DLD1 (cell line): ENCODE measurements at regions not wholly inside any gene's neighbourhood (a gene's known extent, or its start where the extent isn't known, plus 50 kb on each side); places are given as distances from the start of the nearest gene placed in this dataset.

Source experiments
- in situ Hi-C: cut with HindIII; loops from 2 replicates; pipeline ENCODE4 v1.10.0; 2017; ENCODE audit warnings: low sequenced_read_pairs

DNA sequence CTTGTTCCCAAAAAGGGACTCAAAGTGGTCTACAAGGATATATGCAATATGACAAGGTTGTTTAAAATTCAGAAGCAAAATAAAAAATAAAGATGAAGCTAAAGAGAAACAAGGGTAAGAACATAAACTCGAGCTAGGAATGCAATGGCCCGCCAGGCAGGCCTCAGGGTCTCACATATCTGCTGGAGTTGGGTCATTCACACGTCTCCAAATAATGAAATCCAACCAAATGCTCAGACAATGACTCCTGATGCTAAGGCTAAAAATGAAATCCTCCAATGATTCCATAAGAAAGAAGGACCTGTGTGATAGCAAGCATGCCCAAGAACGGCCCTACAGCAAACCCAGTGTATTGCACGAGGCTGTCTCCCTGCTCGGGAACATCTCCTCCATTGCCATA lies 153.3 kb upstream of the ETS2 start:
- in situ Hi-C loops, result no loop called here

DNA sequence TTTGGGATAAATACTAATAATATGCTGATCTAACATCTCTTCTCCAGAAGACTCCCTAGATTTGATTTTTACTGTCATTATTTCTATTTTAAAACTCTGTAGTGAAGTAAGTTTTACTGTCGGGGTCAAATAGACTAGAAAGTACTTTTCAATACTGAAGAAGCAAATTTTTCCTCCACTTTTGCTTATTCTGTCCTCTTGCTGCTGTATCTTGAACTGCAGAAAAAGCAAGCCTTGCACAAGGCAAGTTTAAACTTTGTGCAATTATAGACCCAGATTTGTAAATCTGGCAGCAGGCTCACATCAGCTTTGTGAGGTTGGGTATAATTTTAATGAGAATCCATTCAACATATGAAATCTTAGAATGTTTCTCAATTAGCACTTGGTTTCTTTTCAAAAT lies 151.1 kb upstream of the ETS2 start:
- in situ Hi-C loops, result no loop called here

DNA sequence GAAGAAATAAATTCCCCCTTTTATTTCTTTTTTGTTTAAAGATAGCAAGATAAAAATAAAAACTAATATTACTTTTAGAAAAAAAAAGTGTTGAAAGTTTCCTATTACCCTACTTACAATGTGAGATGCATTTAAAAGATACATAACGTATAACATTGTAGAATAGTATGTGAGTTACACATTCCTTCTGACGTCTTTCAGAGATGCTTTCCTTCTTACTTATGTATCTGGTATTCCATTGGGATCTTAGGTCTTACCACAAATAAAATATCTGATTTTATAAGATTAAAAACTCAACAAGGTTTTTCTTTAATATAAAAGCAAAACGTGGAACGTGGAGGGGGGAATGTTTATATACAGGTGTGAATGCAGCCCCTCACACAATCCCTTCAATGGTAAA lies 147.2 kb upstream of the ETS2 start:
- in situ Hi-C loops, result no loop called here

DNA sequence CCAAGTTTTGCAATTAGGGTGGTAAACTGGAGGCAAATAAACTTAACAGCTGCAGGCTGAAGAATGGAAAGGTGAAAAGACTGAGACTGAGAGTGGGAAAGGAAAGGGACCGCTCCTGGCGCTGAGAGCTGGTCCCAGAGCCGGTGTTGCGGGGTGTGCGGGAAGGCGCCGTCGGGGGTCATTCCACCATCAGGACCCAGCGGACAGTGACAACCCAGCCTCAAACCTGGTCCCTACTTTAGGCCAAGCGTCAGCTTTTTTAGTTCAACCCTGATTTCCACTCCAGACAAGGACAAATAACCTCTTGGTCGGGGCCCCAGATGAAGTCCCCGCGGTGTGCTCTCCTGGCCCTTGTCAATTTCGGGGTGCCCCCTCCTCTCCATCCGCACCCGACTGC lies 145.8 kb upstream of the ETS2 start:
- in situ Hi-C loops, result no loop called here

DNA sequence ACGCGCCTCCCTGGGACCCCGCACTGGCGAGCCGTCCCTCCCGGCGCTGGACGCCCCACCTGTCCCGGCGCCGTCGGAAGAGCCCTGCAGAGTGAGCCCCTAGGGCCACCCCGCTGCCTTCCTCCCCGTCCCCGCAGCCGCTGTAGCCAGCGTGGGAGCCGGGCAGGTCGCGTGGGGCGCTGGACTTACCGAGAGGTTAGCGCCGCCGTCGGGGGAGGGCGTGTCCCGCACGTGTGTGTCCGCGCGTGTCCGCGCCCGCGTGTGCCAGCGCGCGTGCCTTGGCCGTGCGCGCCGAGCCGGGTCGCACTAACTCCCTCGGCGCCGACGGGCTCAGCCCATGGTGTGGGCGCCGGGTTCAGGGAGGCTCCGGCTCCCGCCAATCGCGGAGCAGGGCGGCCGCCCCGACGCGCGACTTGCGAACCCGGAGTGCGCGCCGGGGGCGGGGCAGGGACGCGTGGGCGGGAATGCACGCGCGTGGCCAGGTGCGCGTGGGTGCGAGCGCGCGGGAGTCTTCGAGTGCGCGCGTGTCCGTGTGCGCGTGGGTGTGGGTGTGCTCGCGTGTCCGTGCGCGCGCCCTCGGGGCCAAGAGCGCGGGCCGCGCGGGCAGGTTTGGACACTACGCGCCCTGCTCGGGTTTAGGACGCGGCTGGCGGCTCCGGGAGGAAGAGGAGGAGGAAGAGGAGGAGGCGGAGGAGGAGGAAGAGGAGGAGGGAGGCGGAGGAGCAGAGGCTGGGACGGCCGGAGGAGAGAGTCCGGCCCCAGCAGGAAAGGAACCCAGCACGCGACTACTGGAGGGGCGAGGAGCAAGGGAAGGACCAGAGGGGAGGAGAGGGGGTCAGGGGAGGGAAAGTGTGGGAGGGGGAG lies 145.2 kb upstream of the ETS2 start:
- in situ Hi-C loops, result no loop called here

DNA sequence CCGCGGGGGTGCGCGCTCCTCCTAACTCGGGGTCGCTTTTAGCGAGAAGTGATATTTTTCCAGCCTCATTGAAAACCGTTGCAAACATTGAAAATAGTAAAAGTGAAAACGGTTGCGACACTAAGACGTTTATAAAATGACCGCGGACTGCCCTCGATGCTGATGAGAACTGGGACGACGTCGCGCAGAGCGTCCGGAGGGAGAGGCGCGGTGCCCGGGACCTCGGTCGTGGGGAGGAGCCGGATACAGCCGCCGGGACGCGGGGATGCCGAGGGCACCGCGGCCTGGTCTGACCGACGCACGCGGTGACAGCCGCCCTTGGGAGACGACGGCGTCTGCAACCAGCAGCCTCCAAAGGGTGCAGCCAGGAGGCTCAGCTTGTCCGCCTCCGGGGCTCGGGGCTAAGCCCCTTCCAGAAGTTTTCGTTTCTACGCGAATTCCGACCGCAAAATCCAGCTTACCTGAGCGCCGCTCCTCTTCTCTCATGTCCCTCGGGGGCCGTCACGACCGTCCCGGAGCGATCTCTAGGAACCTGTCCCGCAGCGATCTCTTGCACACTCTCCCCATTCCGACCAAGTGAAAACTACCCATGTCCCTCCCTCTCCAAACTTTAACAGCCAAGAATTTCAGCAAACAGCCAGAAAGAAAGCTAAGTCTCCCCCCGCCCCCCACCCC lies 144.4 kb upstream of the ETS2 start:
- in situ Hi-C loops, result no loop called here

DNA sequence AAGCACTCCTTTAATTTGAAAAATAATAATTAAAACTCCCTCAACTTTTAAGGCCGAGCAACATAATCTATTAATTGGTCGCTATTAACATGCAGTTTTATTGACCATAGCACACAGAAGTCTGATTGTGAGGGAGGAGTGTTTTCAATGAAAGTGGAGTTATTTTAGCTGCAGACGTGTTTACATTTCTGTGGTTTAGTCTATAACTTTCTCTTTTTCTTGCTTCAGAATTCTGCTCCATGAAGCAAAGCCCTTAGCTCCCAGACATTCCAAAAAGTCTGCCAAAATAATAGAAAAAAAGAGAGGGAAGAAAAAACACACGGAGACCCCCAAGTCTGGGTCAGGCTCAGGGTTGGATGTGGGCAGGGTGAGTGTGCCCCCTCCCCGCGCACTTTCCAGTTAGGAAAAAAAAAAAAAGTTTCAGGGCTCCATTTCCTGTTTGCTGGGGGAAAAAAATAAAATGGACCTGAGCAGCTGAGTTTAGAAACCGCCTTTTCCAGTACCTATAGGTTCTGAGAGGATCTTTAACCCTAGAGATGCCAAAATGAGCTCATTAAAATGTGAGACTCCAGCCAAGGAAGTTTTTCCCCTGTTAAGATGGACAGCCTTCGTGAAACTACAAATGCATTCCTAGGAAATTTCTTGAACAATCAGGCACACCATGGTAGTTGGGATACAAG lies 143.7 kb upstream of the ETS2 start:
- in situ Hi-C loops, result no loop called here

DNA sequence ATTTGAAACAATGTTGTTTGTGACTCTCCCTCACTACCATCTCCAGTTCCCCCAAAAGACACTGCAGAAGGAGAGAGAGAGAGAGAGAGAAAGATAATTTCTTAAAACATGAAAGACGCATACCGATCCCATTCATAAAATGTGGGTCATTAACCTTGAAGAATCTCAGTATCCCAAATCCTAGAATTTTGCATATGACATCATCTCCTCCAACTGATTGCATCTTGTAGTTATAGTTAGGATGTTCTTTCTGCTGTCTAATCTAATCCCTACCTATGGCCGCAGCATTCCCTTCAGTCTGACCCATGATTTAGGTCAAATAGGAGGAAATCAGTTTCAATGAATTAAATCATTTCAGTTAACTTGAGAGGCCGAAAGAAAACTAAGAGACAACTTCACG lies 142.4 kb upstream of the ETS2 start:
- in situ Hi-C loops, result no loop called here

DNA sequence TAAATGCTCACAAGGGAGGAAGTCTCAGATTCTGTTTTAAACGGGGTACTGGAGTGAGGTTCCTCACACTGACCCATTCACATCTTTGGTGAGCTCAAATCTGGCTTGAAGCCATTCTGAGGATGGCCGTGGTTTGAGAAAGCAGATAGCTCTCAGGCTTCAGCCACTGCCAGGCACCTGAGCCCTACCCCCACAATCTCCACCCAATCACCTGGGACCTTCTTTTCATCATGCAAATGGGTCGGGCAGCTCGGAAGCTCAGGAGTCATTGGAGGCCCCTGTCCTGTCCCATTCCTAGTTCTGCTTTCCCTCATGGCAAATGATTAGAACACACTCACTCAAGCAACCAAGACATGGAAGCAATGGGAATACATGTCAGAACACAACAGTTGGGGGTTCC lies 141.4 kb upstream of the ETS2 start:
- in situ Hi-C loops, result no loop called here

DNA sequence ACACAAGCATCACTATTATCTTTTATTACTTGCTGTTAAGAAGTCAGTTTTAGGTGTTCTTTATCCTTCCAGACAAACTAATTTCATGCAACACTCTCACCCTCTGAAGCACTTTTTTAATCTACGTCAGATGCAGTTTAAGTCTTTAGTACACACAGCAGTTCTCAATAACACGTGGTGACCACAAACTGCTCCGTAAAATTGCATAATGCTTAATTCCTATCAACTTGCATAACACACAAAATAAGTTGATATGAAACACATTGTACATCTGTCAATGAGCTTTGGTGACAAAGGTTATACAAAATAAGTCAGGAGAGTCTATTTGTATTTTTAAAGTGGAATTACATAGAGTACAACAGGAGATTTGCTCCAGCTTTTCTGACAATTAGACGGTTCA lies 140.9 kb upstream of the ETS2 start:
- in situ Hi-C loops, result loop anchor here (5.0 kb wide), 1 partner anchor 37 kb away; no protein-coding TSS in a partner anchor

DNA sequence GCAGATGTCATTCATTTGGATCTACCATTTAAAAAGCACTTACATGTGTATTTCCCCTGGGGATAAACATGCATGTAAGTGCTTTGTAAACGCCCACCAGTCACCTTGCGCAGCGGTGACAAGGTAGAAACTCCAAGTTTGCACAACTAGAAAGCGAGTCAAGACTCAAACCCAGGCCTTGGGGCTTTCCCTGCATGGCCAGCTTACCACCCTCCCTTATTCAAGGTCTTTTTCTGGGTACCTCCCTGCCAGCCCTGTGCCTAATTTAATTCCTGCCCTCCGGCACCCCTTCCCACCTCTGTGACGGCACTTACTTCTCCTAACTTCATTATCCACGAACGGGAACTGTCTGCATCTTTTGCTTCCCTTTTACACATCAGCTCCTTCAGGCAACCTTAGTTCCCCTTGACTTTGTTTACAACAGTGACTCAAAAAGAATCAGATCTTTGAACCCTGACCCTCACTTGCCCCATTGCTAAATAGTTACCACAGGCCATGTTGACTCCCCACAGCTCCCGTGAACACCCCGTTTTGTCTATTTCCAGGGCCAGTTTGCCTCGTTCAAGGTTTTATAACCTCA lies 138.3 kb upstream of the ETS2 start:
- in situ Hi-C loops, result loop anchor here (5.0 kb wide), 1 partner anchor 35 kb away; no protein-coding TSS in a partner anchor

DNA sequence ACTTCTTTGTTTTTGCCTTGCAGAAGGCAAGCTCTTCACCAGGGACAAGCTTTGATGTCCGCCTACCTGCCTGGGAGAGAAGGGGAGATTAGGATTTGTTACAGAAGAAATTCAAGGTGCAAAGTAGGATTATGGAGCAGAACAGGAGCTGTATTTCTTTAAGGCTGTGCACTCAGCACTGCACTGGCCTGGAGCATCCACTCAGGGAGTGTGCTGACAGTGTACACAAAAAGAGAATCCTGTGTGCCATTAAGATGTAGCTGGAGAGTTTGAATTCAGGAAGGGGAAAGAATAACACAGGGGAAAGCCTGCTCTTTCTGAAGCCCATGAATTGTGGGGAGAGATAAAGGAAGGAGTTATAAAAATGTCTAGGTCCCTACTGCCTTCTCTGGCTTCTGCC lies 137.7 kb upstream of the ETS2 start:
- in situ Hi-C loops, result loop anchor here (5.0 kb wide), 1 partner anchor 34 kb away; no protein-coding TSS in a partner anchor

DNA sequence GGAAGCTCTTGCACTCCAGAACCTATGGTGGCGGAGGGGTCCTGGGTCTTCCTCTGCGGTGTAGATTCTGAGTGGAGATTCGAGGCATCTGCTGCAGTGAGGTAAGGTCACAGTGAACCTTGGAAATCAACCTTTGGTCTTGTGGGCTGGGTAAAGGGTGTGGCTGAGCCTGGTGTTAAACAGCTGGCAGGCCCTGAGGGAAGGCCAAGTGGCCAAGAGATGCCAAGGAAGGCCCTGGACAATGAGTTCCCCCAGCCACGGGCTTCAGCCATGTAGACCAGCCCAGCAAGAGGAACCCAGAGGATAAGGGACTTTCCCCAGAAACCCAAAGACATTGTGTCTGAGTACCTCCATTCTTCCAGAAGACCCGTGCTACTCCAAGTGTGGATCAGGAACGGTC lies 137.2 kb upstream of the ETS2 start:
- in situ Hi-C loops, result loop anchor here (5.0 kb wide), 1 partner anchor 34 kb away; no protein-coding TSS in a partner anchor

DNA sequence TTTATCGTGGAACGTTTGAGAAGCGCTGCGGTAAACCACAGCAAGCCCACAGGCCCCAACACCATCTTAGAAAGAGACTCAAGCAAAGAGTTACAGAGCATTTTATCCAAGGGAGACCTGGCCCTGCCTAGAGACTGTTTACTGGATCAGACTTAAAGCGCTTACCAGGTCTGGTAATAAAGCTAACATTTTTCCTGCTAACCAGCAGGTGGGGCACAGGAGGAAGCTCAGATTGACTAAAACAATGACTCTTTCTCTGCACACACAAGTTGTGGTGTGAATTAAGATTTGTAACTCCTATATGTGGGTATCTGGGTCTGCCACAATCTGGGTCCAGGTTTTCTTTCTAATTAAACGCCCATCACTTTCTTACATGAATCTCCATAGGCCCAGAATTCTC lies 136.5 kb upstream of the ETS2 start:
- in situ Hi-C loops, result loop anchor here (5.0 kb wide), 1 partner anchor 33 kb away; no protein-coding TSS in a partner anchor

DNA sequence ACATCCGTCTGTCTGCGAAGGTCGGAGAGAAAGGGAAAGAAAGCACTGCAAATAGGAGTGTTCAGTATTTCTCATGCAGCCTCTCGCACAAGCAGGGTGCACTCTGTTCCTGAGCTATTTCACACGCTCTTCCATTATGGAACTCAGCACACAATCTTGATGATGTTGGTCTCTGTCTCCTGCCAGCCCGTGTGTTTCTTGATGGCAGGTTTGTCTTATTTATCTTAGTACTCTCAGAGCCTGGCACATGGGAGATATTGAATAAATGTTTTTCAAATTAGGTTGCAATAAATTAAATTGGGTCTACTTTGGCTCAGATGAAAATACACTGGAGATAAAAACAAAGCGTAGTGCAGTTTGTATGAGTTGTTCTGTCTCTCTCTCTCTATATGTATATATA lies 134.9 kb upstream of the ETS2 start:
- in situ Hi-C loops, result no loop called here

DNA sequence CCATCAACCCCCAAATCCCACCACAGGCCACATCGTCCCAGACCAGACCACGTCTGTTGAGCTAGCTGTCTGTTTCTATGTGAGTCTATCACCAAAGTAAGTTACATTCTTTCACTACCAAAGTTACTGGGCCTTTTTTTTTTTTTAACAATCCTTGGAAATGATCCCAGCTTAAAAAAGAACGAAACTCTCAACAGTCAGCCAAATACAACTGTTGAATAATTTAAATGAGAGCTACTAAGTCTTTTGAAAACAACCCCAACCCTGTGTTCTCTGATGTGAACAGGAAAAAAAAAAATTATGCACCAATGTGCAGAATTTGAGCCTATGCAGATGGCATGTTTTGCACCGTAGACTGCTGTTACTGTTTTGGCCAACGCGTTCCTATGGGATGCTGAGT lies 134.0 kb upstream of the ETS2 start:
- in situ Hi-C loops, result no loop called here

DNA sequence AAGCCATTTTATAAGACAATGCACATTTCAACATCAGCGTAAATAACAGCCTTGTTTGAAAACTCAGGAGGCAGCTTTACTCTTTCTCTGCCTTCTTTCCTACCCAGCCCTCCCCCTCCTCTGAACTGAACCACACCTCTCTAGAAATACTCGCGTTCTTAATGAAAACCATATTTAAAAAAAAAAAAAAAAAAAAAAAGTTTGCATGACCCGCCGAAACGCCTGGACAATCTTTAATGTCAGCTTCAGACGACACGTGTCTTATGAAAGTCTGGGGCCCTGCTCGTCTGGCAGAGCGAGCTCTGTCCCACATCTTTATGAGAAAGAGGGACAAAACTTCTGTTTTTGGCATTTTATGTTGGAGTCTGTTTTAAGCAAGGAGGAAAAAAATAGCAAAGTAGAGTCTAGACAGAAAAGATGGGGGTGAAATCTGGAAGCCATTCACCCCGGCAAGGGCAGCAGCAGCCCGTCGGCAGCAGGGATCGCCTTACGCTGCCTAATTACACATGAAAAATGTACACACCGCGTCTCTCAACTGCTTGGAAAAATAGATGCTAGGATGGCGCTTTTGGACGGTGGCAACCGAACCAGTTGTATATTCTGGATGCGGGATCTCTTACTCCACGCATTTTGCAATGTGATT lies 130.4 kb upstream of the ETS2 start:
- in situ Hi-C loops, result no loop called here

DNA sequence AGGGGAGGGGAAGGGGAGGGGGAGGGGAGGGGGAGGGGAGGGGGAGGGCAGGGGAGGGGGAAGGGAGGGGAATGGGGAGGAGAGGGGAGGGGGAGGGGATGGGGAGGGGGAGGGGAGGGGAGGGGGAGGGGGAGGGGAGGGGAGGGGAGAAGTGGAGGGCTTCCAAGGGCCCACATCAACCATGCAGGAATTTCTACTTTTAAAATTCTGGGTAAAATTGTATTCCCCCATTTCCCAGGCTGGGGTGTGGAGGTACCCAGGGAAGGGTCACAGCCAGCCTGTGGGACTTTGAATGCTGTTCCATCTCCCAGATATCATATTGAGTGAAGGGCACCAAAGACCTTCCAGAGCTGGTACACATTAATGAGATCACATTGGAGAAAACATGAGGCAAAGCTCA lies 126.9 kb upstream of the ETS2 start:
- in situ Hi-C loops, result no loop called here

DNA sequence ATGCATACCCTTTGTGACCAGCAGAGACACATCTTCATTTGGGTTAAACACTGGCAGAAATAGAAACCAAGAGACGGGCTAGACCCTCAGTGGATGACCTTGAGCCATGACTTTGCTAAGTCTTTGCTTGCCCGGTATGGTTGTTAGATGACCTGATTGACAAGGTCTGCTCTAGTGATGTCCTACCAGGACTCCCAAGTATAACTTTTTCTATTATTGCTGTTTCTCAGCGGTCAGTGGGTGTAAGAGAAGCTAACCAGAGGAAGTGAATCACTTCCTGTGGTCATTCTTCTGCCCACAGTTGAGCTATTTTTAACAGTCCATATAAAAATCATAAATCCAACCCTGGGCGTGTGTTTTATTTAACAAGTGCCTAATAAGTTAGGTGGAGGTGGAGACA lies 126.2 kb upstream of the ETS2 start:
- in situ Hi-C loops, result no loop called here

DNA sequence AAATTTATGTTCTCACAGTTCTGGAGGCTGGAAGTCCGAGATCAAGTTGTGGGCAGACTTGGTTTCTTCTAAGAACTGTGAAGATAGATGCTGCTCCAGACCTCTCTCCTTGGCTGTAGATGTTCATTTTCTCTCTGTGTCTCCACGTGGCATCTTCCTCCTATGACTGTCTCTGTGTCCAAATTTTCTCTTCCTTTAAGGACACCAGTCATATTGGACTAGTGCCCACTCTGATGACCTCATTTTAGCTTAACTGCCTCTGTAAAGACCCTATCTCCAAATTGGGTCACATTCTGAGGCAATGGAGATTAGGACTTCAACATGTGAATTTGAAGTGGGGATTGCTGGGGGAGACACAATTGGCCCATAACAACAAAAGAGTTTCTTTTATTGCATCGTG lies 125.3 kb upstream of the ETS2 start:
- in situ Hi-C loops, result no loop called here

DNA sequence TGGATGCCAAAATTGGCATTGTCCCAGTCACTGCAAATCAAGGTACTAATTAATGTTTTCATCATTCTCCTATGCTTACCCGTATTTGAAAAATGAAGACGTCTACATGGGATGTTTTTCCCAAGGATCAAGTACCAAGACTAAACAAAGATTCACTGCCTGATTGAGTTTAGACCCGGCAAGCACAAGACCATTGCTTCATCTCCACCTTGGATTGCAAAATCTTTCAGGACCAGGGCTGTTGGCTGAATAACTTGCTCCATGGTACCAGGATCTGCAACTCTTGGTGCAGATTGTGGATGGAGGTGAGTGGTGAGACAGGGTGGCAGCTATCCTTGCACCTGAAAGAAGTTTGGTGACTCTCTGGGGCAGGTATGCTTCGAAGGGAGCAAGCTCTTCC lies 122.5 kb upstream of the ETS2 start:
- in situ Hi-C loops, result no loop called here
